Keratinocyte (primary cell): ENCODE measurements at regions not wholly inside any gene's neighbourhood (a gene's known extent, or its start where the extent isn't known, plus 50 kb on each side); places are given as distances from the start of the nearest gene placed in this dataset.

Experiments used
- DNase-seq: peaks from one replicate; pipeline ENCODE4 v3.0.0-alpha.2; 2011; ENCODE audit warnings: low read depth, missing footprints, low spot score
- FAIRE-seq: peaks from 2 replicates; lab custom pipeline; 2011; peaks lifted over from hg19 to GRCh38; lab: Jason Lieb, UNC
- H2AFZ ChIP-seq: 2 replicates; pipeline ENCODE4 v1.6.0; 2012; ENCODE audit warnings: low read length, control low read depth, inconsistent platforms; ENCODE audit not compliant: control insufficient read depth
- H3K27ac ChIP-seq: 2 replicates; pipeline ENCODE4 v1.5.1; 2011; ENCODE audit warnings: low read length; ENCODE audit not compliant: control insufficient read depth, insufficient read depth
- H3K27me3 ChIP-seq: 3 replicates; pipeline ENCODE4 v1.6.0; 2011; ENCODE audit warnings: low read length; ENCODE audit not compliant: control insufficient read depth, insufficient read depth; ENCODE audit errors: extremely low read depth
- H3K36me3 ChIP-seq, 2 experiments: 2 replicates in 1 of 2; 3 replicates in 1 of 2; pipeline ENCODE4 v1.5.1; 2011; ENCODE audit warnings: low read length in 2 of 2, mild to moderate bottlenecking in 1 of 2; ENCODE audit not compliant: control insufficient read depth in 2 of 2, insufficient read depth in 2 of 2; ENCODE audit errors: extremely low read depth in 1 of 2
- H3K4me1 ChIP-seq: 3 replicates; pipeline ENCODE4 v1.5.1; 2011; ENCODE audit warnings: low read length; ENCODE audit not compliant: control insufficient read depth, insufficient read depth; ENCODE audit errors: extremely low read depth
- H3K4me2 ChIP-seq: 3 replicates; pipeline ENCODE4 v1.6.0; 2011; ENCODE audit warnings: low read depth, low read length; ENCODE audit not compliant: control insufficient read depth, insufficient read depth; ENCODE audit errors: extremely low read depth
- H3K4me3 ChIP-seq, 3 experiments: fragments of 200-600 bp in 1 of 3; sonication (generic) in 1 of 3; 2 replicates in 2 of 3; 3 replicates in 1 of 3; pipeline ENCODE4 v1.5.1; 2011 to 2016; ENCODE audit warnings: low read length in 3 of 3, mild to moderate bottlenecking in 3 of 3, control low read depth in 2 of 3, inconsistent platforms in 1 of 3, low read depth in 1 of 3, mixed read lengths in 1 of 3, mixed run types in 1 of 3, moderate library complexity in 1 of 3; ENCODE audit not compliant: control insufficient read depth in 2 of 3, insufficient read depth in 2 of 3; ENCODE audit errors: extremely low read depth in 1 of 3
- H3K79me2 ChIP-seq: 2 replicates; pipeline ENCODE4 v1.6.0; 2012; ENCODE audit warnings: low read length; ENCODE audit not compliant: control insufficient read depth, insufficient read depth
- H3K9ac ChIP-seq: 3 replicates; pipeline ENCODE4 v1.6.0; 2011; ENCODE audit warnings: low read length; ENCODE audit not compliant: control insufficient read depth, insufficient read depth; ENCODE audit errors: extremely low read depth
- H3K9me1 ChIP-seq: 3 replicates; pipeline ENCODE4 v1.6.0; 2011; ENCODE audit warnings: low read length; ENCODE audit not compliant: control insufficient read depth, insufficient read depth; ENCODE audit errors: extremely low read depth
- H3K9me3 ChIP-seq: 2 replicates; pipeline ENCODE4 v1.5.1; 2012; ENCODE audit warnings: low read depth, low read length; ENCODE audit not compliant: control insufficient read depth
- H4K20me1 ChIP-seq: 3 replicates; pipeline ENCODE4 v1.6.0; 2011; ENCODE audit warnings: low read length; ENCODE audit not compliant: control insufficient read depth, insufficient read depth; ENCODE audit errors: extremely low read depth
- CTCF ChIP-seq, 3 experiments: IDR thresholded peaks in 1 of 3; conservative IDR thresholded peaks in 1 of 3; optimal IDR thresholded peaks in 1 of 3; 2 replicates in 2 of 3; 3 replicates in 1 of 3; pipeline versions ENCODE3 to v1.5.1; 2011; ENCODE audit warnings: low read length in 3 of 3, mild to moderate bottlenecking in 3 of 3, moderate library complexity in 2 of 3, control low read depth in 1 of 3, inconsistent platforms in 1 of 3; ENCODE audit not compliant: insufficient read depth in 2 of 3; ENCODE audit errors: extremely low read depth in 1 of 3
- EZH2 ChIP-seq: IDR thresholded peaks from one replicate; pipeline ENCODE4 v1.6.1; 2012; ENCODE audit warnings: inconsistent platforms, mild to moderate bottlenecking, low read length, moderate library complexity
- dilution Hi-C: fragments of 300-500 bp; cut with MboI; formaldehyde crosslinking; loops from one replicate; pipeline ENCODE4 v1.7.0; 2020; ENCODE audit warnings: low sequenced_read_pairs; ENCODE audit not compliant: extremely low pct_ligation_motif_present

GRCh38 chr9:107147134-107147533 is 135.9 kb upstream of the RAD23B start:
- dilution Hi-C loops: no loop called here
- H3K27me3 ChIP-seq: peaks cover 7% of the 10 kb centered on the region
- FAIRE-seq: no peak

DNA sequence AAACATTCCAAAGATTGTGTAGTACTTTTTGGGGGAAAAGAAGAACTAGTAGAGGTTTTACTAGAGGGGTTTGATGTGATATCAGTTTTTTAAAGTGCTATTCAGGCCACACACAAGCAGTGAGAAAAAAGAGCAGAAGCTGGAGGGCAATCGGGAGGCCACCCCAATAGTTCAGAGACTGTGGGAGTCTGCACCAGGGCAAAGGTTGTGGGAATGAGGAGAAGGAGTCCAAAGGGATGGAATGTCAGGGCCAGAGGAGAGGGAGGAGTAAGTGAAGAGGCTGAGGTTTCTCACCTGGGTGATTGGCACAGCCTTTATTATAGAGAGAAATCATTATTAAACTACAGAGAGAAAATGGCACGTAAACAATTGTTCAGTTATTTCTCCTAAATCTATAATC is 134.9 kb upstream of the RAD23B start:
- no peak overlapping the region for H3K9ac ChIP-seq
- H3K9me1 ChIP-seq: no peaks in the 10 kb centered on the region
- no peaks in the 10 kb centered on the region for H3K36me3 ChIP-seq
- H3K79me2 ChIP-seq: no peaks in the 10 kb centered on the region
- H3K4me3 ChIP-seq: no peak overlapping the region
- no peak overlapping the region for H3K27ac ChIP-seq
- no peak for DNase-seq
- TF ChIP-seq EZH2: no peak
- TF ChIP-seq CTCF (optimal IDR thresholded peaks at IDR 0.05 in 1 of 3, IDR thresholded peaks at IDR 0.05 in 1 of 3, conservative IDR thresholded peaks at IDR 0.05 in 1 of 3; ENCODE audit: extremely low read depth in 1 of 3, insufficient read depth in 2 of 3, low read length in 3 of 3): no peak
- FAIRE-seq: no peak
- dilution Hi-C loops: no loop called here
- H3K9me3 ChIP-seq: no peaks in the 10 kb centered on the region
- H2AFZ ChIP-seq: no peak overlapping the region
- no peaks in the 10 kb centered on the region for H3K4me1 ChIP-seq
- H3K4me2 ChIP-seq: no peak overlapping the region
- peaks cover 3% of the 10 kb centered on the region for H3K27me3 ChIP-seq
- H4K20me1 ChIP-seq: no peaks in the 10 kb centered on the region

More at GRCh38 chr9:107147134-107147533, 135.9 kb upstream of the RAD23B start:
- DNase-seq: no peak
- H3K4me3 ChIP-seq: no peak overlapping the region
- no peak overlapping the region for H2AFZ ChIP-seq
- no peaks in the 10 kb centered on the region for H4K20me1 ChIP-seq
- no peaks in the 10 kb centered on the region for H3K79me2 ChIP-seq
- H3K9me3 ChIP-seq: no peaks in the 10 kb centered on the region
- H3K9me1 ChIP-seq: no peaks in the 10 kb centered on the region
- H3K4me2 ChIP-seq: no peak overlapping the region
- no peak overlapping the region for H3K9ac ChIP-seq
- TF ChIP-seq EZH2 (no peak), CTCF (optimal IDR thresholded peaks at IDR 0.05 in 1 of 3, IDR thresholded peaks at IDR 0.05 in 1 of 3, conservative IDR thresholded peaks at IDR 0.05 in 1 of 3; ENCODE audit: extremely low read depth in 1 of 3, insufficient read depth in 2 of 3, low read length in 3 of 3) (no peak)
- H3K4me1 ChIP-seq: no peaks in the 10 kb centered on the region
- H3K27ac ChIP-seq: no peak overlapping the region
- H3K36me3 ChIP-seq: no peaks in the 10 kb centered on the region
